Thoracic aorta (tissue), 2 donors: ENCODE measurements at regions not wholly inside any gene's neighbourhood (a gene's known extent, or its start where the extent isn't known, plus 50 kb on each side); places are given as distances from the start of the nearest gene placed in this dataset.

Source experiments
- ATAC-seq: fragments of 150-250 bp; one replicate; pipeline ENCODE4 v1.8.0; 2017; ENCODE audit warnings: low read depth; ENCODE audit not compliant: insufficient number of reproducible peaks, low FRiP score
- DNase-seq: peaks from one replicate; pipeline ENCODE4 v3.0.0-alpha.2; 2020; ENCODE audit warnings: low spot score
- H3K27ac ChIP-seq, 2 donors: fragments of 200-600 bp; sonication (generic); 1 replicate in 1 of 2; 2 replicates in 1 of 2; pipeline ENCODE4 v1.5.1; 2016; ENCODE audit warnings: mild to moderate bottlenecking in 2 of 2, moderate library complexity in 2 of 2
- H3K27me3 ChIP-seq: fragments of 200-600 bp; sonication (generic); replicated peaks from 2 replicates; pipeline ENCODE4 v1.6.0; 2016; ENCODE audit warnings: mild to moderate bottlenecking; ENCODE audit not compliant: insufficient read depth
- H3K36me3 ChIP-seq: fragments of 200-600 bp; sonication (generic); one replicate; pipeline ENCODE4 v1.5.1; 2016
- H3K4me1 ChIP-seq, 2 donors: fragments of 200-600 bp; sonication (generic); 1 replicate in 1 of 2; 2 replicates in 1 of 2; pipeline versions ENCODE4 v1.5.1 to v1.6.0; 2016; ENCODE audit warnings: low read depth in 2 of 2, mild to moderate bottlenecking in 1 of 2; ENCODE audit not compliant: control insufficient read depth in 1 of 2
- H3K4me3 ChIP-seq: fragments of 200-600 bp; sonication (generic); 2 replicates; pipeline ENCODE4 v1.5.1; 2016; ENCODE audit warnings: mild to moderate bottlenecking
- H3K9me3 ChIP-seq: fragments of 200-600 bp; sonication (generic); 2 replicates; pipeline ENCODE4 v1.5.1; 2016
- TF ChIP-seq, protein P1 (sequence below): fragments of 200-600 bp; sonication (generic); IDR thresholded peaks from one replicate; pipeline ENCODE4 v1.5.1; 2019; ENCODE audit warnings: antibody characterized with exemption

DNA sequence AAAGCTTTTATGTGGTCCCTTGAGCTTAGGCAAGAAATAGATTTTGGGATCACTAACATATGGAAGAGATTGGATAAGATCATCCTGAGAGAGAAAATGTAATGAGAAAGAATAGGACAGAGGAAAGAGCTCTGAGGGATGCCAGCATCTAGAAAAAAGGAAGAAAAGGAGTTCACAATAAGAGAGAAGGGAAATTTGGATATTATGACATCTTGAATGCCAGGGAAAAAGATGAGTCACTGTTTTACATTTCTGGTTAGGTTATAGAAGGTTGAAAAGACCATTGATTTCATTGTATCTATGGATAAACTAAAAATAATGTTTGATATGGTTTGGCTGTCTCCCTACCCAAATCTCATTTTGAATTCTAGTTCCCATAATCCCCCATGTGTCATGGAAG is 208.5 kb downstream of the MAD2L1 start:
- no peaks in the 10 kb centered on the region for H3K9me3 ChIP-seq
- H3K27me3 ChIP-seq = no peaks in the 10 kb centered on the region
- no peak overlapping the region for H3K27ac ChIP-seq
- DNase-seq (no peak), ATAC-seq (no peak)
- TF ChIP-seq, protein P1, sequence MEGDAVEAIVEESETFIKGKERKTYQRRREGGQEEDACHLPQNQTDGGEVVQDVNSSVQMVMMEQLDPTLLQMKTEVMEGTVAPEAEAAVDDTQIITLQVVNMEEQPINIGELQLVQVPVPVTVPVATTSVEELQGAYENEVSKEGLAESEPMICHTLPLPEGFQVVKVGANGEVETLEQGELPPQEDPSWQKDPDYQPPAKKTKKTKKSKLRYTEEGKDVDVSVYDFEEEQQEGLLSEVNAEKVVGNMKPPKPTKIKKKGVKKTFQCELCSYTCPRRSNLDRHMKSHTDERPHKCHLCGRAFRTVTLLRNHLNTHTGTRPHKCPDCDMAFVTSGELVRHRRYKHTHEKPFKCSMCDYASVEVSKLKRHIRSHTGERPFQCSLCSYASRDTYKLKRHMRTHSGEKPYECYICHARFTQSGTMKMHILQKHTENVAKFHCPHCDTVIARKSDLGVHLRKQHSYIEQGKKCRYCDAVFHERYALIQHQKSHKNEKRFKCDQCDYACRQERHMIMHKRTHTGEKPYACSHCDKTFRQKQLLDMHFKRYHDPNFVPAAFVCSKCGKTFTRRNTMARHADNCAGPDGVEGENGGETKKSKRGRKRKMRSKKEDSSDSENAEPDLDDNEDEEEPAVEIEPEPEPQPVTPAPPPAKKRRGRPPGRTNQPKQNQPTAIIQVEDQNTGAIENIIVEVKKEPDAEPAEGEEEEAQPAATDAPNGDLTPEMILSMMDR = no peak
- peaks cover 0 to 15% of the 10 kb centered on the region in 2 donors for H3K4me1 ChIP-seq
- no peak overlapping the region for H3K4me3 ChIP-seq
- no peaks in the 10 kb centered on the region for H3K36me3 ChIP-seq

DNA sequence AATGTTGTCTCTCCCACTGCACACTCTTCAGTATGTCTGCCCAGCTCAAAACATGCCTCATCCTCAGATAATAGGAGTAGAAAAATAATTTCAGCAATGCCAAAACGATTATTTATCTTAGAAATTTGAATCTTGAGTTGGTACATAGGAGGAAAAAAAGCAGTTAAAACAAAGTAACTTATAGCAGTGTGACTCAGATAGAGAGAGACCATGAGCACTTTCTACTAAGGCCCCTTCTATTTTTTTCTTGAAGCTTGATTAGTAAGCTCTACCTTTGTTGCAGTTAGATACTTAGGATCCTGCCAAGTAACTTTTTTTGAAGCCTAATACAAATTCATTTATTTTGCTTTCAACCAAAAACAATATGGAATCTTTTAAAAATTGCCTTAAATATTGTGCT is 212.3 kb downstream of the MAD2L1 start:
- no peaks in the 10 kb centered on the region for H3K27me3 ChIP-seq
- H3K4me3 ChIP-seq = no peak overlapping the region
- H3K4me1 ChIP-seq = peaks cover 0 to 9% of the 10 kb centered on the region in 2 donors
- H3K27ac ChIP-seq = peak overlapping the region in 1 of 2 donors; percentile 19
- H3K36me3 ChIP-seq = no peaks in the 10 kb centered on the region
- no peak for DNase-seq
- no peak for ATAC-seq
- H3K9me3 ChIP-seq = no peaks in the 10 kb centered on the region
- TF ChIP-seq, protein P1 = no peak

DNA sequence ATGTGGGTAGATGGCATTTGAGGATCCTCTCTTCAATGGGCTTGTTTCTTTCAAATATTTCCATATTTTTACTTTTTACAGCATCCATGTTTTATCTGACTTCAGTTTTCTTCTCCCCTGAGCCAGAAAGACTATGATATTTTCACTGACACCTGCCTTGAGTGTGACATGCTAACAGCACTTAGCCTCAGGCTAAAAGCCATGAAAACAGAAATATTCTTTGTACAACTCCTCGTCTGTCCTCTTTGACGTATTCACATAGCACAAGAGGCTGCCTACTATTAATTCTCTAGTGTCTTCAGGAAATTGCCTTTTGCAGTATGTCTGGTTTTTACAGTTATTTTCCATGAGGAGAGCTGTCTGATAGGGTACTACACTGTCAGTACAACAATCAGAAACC is 215.0 kb downstream of the MAD2L1 start:
- ATAC-seq = no peak

DNA sequence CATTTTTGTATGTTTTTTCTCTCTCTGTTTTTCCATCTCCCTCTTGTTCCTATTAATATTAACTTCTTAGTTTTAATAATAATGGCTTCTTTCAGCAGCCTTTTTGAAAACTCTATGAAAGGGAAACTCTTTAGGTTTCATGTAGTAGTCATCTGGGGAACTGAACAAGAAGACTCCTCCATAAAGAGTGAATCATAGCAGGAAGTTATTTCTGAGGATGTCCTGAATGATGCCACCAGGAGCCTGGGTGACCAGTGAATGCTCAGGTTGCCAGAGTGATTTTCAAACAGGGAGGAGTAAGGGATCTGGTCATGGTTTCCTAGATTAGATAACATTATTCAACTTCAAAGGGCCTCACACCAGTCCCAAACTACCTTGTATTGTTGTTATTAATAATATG is 212.8 kb upstream of the PDE5A start:
- Histone ChIP-seq H3K4me3 (no peak overlapping the region), H3K9me3 (no peaks in the 10 kb centered on the region)
- no peak for ATAC-seq

More for the DNA sequence above, 215.0 kb downstream of the MAD2L1 start:
- Histone ChIP-seq H3K27ac (no peak overlapping the region), H3K4me1 (peaks cover 0 to 9% of the 10 kb centered on the region in 2 donors), H3K27me3 (no peaks in the 10 kb centered on the region), H3K4me3 (no peak overlapping the region), H3K9me3 (no peaks in the 10 kb centered on the region), H3K36me3 (no peaks in the 10 kb centered on the region)
- TF ChIP-seq, protein P1 = no peak
- no peak for DNase-seq

DNA sequence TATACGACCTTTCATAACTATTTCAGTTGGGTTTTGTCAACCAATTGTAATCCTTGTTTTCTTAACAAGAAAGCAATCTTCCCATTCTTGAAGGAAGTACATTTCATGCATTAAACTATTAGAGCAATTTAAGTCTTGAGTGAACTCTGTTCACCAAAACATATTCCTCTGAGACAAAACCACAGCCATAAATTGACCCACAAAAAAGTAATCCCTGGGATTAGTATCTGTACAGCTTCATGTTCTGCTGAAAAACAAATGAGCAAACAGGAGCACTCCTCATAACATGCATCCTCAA is 207.0 kb upstream of the PDE5A start:
- TF ChIP-seq, protein P1 = no peak
- ATAC-seq (no peak), DNase-seq (no peak)
- H3K36me3 ChIP-seq = no peaks in the 10 kb centered on the region
- H3K4me3 ChIP-seq = no peak overlapping the region
- H3K4me1 ChIP-seq = peaks cover 30 to 50% of the 10 kb centered on the region in 2 donors
- no peaks in the 10 kb centered on the region for H3K27me3 ChIP-seq
- H3K9me3 ChIP-seq = no peaks in the 10 kb centered on the region
- peak overlapping the region; percentile 84 to 86 for H3K27ac ChIP-seq

More for the DNA sequence above, 212.8 kb upstream of the PDE5A start:
- Histone ChIP-seq H3K36me3 (no peaks in the 10 kb centered on the region), H3K4me1 (peaks cover 0 to 8% of the 10 kb centered on the region in 2 donors), H3K27ac (no peak overlapping the region), H3K27me3 (no peaks in the 10 kb centered on the region)
- TF ChIP-seq, protein P1 = no peak
- no peak for DNase-seq
